ENCODE measurements at regions not wholly inside any gene's neighbourhood (a gene's known extent, or its start where the extent isn't known, plus 50 kb on each side); places are given as distances from the start of the nearest gene placed in this dataset.

DNA sequence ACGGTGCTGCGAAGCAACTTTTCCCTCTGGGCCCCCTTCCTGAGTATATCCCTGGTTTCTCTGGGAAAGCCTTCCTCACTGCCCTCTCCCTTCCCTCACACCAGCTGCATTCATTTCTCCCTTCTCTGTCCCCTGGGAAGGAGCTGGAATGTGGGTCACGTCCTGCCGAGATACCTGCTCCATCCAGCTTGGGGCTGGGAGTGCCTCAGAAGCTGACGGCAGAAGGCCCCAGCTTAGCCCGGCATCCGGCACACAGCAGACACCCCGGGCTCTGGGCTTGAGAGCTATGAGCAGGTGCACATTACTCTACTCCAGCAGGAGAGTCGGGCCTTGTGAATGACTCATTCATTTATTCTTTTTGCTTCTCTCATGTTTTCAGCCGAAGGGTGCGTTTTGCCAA, 170.6 kb downstream of the TEX29 start:
- no peak for DNase-seq (ENCODE audit: extremely low spot score)
- H3K4me1 ChIP-seq = no peaks in the 10 kb centered on the region
- TF ChIP-seq POLR2AphosphoS5 (IDR thresholded peaks at IDR 0.05) (no peak), POLR2A (IDR thresholded peaks at IDR 0.05; ENCODE audit: low read depth) (no peak), EP300 (IDR thresholded peaks at IDR 0.05) (no peak)
- TF ChIP-seq, protein P1, sequence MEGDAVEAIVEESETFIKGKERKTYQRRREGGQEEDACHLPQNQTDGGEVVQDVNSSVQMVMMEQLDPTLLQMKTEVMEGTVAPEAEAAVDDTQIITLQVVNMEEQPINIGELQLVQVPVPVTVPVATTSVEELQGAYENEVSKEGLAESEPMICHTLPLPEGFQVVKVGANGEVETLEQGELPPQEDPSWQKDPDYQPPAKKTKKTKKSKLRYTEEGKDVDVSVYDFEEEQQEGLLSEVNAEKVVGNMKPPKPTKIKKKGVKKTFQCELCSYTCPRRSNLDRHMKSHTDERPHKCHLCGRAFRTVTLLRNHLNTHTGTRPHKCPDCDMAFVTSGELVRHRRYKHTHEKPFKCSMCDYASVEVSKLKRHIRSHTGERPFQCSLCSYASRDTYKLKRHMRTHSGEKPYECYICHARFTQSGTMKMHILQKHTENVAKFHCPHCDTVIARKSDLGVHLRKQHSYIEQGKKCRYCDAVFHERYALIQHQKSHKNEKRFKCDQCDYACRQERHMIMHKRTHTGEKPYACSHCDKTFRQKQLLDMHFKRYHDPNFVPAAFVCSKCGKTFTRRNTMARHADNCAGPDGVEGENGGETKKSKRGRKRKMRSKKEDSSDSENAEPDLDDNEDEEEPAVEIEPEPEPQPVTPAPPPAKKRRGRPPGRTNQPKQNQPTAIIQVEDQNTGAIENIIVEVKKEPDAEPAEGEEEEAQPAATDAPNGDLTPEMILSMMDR (IDR thresholded peaks at IDR 0.05) = no peak
- intact Hi-C loops (cut with DNase I) = no loop called here
- WGBS = 68% methylated on average over 11 of the region's 11 CpGs
- H3K4me3 ChIP-seq = no peak overlapping the region
- H3K27ac ChIP-seq (replicated peaks in 1 of 4) = no peak overlapping the region
- no peaks in the 10 kb centered on the region for H3K36me3 ChIP-seq
- peaks cover 0 to 5% (median 0%) of the 10 kb centered on the region in 4 donors for H3K27me3 ChIP-seq
- H3K9me3 ChIP-seq = peaks cover 0 to 25% (median 24%) of the 10 kb centered on the region in 4 donors

DNA sequence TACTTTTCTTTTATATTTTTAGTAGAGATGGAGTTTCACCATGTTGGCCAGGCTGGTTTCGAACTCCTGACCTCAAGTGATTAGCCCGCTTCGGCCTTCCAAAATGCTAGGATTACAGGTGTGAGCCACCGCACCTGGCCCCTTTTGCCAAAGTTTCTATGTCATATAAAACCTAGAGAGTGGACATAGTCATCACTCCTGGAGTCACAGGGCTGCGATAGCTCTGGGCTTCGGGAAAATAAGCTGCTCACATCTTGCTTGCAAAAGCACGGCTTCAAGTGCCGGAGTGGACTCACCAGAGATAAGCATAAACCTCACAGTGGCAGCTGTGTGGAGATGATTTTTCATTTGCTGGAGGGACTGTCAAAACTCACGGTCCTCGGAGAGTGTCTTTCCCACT, 171.2 kb downstream of the TEX29 start:
- Histone ChIP-seq H3K4me1 (no peaks in the 10 kb centered on the region), H3K4me3 (no peak overlapping the region), H3K27me3 (peaks cover 0 to 5% (median 0%) of the 10 kb centered on the region in 4 donors), H3K27ac (replicated peaks in 1 of 4) (no peak overlapping the region), H3K36me3 (no peaks in the 10 kb centered on the region), H3K9me3 (peaks cover 0 to 20% (median 18%) of the 10 kb centered on the region in 4 donors)
- no peak for DNase-seq (ENCODE audit: extremely low spot score)
- intact Hi-C loops (cut with DNase I) = no loop called here
- WGBS = 78% methylated on average over 10 of the region's 10 CpGs
- TF ChIP-seq, protein P1 (IDR thresholded peaks at IDR 0.05) = no peak
- TF ChIP-seq POLR2A (IDR thresholded peaks at IDR 0.05; ENCODE audit: low read depth) (no peak), POLR2AphosphoS5 (IDR thresholded peaks at IDR 0.05) (no peak), EP300 (IDR thresholded peaks at IDR 0.05) (no peak)

DNA sequence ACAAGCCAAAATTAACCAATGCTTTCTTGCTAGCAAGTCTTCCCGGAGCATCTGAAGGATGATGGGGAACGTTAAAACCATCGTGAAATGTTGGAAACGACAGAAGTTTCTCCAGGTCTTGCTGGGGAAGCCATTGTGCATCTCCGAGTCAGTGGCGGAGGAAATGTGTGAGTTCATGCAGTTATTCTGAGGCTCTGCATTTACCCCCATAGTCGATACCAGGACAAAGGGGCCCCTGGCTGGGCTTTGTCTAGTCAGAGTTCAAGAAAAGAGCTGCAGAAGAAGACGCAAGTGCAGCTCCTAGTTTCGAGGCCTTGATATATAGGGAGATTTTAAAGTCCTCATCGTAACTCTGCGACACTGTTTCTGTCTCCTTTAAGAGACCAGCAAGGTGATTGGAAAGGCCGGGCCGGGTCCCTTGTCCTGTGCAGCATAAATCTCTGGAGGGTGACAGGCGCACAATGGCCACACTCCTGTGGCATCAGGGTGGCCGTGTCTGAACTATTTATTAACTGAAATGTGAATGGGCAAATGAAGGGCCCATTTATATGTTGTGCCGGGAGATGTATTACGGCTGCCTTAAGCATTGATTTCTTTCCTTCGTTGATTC, 172.0 kb downstream of the TEX29 start:
- intact Hi-C loops (cut with DNase I) = no loop called here
- Histone ChIP-seq H3K4me1 (no peaks in the 10 kb centered on the region), H3K9me3 (peaks cover 0 to 12% (median 11%) of the 10 kb centered on the region in 4 donors), H3K36me3 (no peaks in the 10 kb centered on the region), H3K27me3 (peaks cover 0 to 5% (median 0%) of the 10 kb centered on the region in 4 donors), H3K4me3 (no peak overlapping the region), H3K27ac (replicated peaks in 1 of 4) (no peak overlapping the region)
- no peak for DNase-seq (ENCODE audit: extremely low spot score)
- WGBS = 81% methylated on average over 18 of the region's 18 CpGs
- TF ChIP-seq POLR2A (IDR thresholded peaks at IDR 0.05; ENCODE audit: low read depth) (no peak), POLR2AphosphoS5 (IDR thresholded peaks at IDR 0.05) (no peak), EP300 (IDR thresholded peaks at IDR 0.05) (no peak)
- TF ChIP-seq, protein P1 (IDR thresholded peaks at IDR 0.05) = no peak

DNA sequence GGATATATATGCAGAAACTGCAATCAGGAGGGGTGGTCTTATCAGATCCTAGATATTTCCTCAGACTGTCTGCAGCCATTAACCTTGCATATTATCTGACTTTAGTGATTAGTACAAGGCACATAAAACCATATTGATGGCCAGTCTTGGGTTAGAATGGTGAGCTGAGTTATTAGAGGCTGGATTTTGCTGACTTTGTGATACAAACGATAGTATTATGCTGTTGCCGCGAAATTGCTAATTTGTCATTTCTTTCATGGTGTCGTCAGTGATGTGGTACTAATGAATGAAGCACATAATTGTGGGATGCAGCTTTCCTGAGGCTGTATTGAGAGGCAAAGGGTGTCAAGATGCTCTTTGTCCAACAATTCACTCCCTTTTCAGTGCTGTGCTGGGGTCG, 172.5 kb downstream of the TEX29 start:
- Histone ChIP-seq H3K27me3 (peaks cover 0 to 5% (median 0%) of the 10 kb centered on the region in 4 donors), H3K4me1 (no peaks in the 10 kb centered on the region), H3K4me3 (no peak overlapping the region), H3K9me3 (peaks cover 0 to 7% (median 5%) of the 10 kb centered on the region in 4 donors), H3K27ac (replicated peaks in 1 of 4) (no peak overlapping the region), H3K36me3 (no peaks in the 10 kb centered on the region)
- 81% methylated on average over 5 of the region's 5 CpGs for WGBS
- TF ChIP-seq POLR2AphosphoS5 (IDR thresholded peaks at IDR 0.05) = no peak
- TF ChIP-seq, protein P1 (IDR thresholded peaks at IDR 0.05) = no peak
- no peak for TF ChIP-seq EP300 (IDR thresholded peaks at IDR 0.05)
- TF ChIP-seq POLR2A (IDR thresholded peaks at IDR 0.05; ENCODE audit: low read depth) = no peak
- DNase-seq (ENCODE audit: extremely low spot score) = no peak
- intact Hi-C loops (cut with DNase I) = no loop called here

DNA sequence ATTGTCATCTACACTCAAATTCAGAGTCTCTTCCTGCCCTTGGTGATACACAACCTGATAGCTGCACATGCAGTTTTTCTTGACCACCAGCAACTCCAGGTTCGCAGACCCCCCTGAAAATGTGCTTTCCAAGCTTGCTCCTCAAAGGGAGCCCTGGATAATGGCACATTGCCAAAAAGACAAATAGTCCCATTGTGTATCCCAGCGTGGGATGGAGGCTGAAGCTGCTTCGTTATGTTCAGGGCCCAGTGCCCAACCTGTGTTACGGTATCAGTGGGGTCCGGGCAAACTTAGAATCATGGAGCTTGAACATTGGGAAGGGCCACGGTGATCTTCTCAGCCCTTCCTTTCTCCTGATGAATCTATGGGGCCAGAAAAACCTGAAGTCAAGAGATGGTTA, 173.0 kb downstream of the TEX29 start:
- TF ChIP-seq, protein P1 (IDR thresholded peaks at IDR 0.05) = no peak
- TF ChIP-seq POLR2A (IDR thresholded peaks at IDR 0.05; ENCODE audit: low read depth) (no peak), EP300 (IDR thresholded peaks at IDR 0.05) (no peak), POLR2AphosphoS5 (IDR thresholded peaks at IDR 0.05) (no peak)
- Histone ChIP-seq H3K27me3 (peaks cover 0 to 5% (median 0%) of the 10 kb centered on the region in 4 donors), H3K27ac (replicated peaks in 1 of 4) (no peak overlapping the region), H3K36me3 (no peaks in the 10 kb centered on the region), H3K4me3 (no peak overlapping the region), H3K4me1 (no peaks in the 10 kb centered on the region), H3K9me3 (peaks cover 0 to 6% (median 3%) of the 10 kb centered on the region in 4 donors)
- intact Hi-C loops (cut with DNase I) = no loop called here
- WGBS = 87% methylated on average over 6 of the region's 6 CpGs
- DNase-seq (ENCODE audit: extremely low spot score) = no peak

Data from esophagus muscularis mucosa (tissue), 4 donors.